Chondrocyte (in vitro differentiated cells): ENCODE measurements at regions not wholly inside any gene's neighbourhood (a gene's known extent, or its start where the extent isn't known, plus 50 kb on each side); places are given as distances from the start of the nearest gene placed in this dataset.
"Not testable (repeated sequence)": the region's sequence is repeated elsewhere in the genome, so short reads cannot be mapped to it uniquely, and the experiment has no call there.

Experiments
- DNase-seq: peaks from one replicate; pipeline ENCODE4 v3.0.0; 2021; ENCODE audit warnings: mixed read lengths, low spot score
- H3K27ac Mint-ChIP-seq: one replicate; pipeline ENCODE4 v1.8.0; 2021; ENCODE audit warnings: mild to moderate bottlenecking, moderate library complexity, mixed read lengths; ENCODE audit not compliant: unreplicated experiment
- H3K27me3 Mint-ChIP-seq: 2 replicates; pipeline ENCODE4 v1.8.0; 2021; ENCODE audit warnings: low read depth, mixed read lengths
- H3K36me3 Mint-ChIP-seq: 2 replicates; pipeline ENCODE4 v1.8.0; 2021; ENCODE audit warnings: low read depth, mixed read lengths
- H3K4me1 Mint-ChIP-seq: 2 replicates; pipeline ENCODE4 v1.8.0; 2021; ENCODE audit warnings: low read depth, mild to moderate bottlenecking, mixed read lengths
- H3K4me3 Mint-ChIP-seq: one replicate; pipeline ENCODE4 v1.8.0; 2021; ENCODE audit warnings: mild to moderate bottlenecking, moderate library complexity, mixed read lengths; ENCODE audit not compliant: unreplicated experiment
- H3K9me3 Mint-ChIP-seq: 2 replicates; pipeline ENCODE4 v1.8.0; 2021; ENCODE audit warnings: low read depth, mixed read lengths
- TF ChIP-seq, protein P1 (sequence below): fragments of 200-600 bp; sonication (generic); IDR thresholded peaks from 2 replicates; pipeline ENCODE4 v1.5.0; 2021; ENCODE audit warnings: antibody characterized with exemption, mild to moderate bottlenecking, moderate library complexity

DNA sequence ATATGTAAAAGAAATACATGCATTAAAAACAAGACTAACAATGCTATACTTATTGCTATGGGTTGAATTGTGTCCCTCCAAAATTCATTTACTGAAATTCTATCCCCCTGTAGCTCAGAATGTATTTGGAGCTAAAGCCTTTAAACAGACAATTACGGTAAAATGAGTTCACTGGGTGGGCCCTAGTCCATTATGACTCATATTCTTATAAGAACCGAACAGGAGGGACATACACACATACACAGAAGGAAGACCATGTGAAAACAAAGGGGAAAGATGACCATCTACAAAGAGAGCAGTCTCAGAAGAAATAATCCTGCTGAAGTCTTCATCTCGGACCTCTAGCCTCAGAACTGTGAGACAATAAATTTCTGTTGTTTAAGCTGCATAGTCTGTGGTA is 77.1 kb upstream of the ANKS1B start:
- TF ChIP-seq, protein P1, sequence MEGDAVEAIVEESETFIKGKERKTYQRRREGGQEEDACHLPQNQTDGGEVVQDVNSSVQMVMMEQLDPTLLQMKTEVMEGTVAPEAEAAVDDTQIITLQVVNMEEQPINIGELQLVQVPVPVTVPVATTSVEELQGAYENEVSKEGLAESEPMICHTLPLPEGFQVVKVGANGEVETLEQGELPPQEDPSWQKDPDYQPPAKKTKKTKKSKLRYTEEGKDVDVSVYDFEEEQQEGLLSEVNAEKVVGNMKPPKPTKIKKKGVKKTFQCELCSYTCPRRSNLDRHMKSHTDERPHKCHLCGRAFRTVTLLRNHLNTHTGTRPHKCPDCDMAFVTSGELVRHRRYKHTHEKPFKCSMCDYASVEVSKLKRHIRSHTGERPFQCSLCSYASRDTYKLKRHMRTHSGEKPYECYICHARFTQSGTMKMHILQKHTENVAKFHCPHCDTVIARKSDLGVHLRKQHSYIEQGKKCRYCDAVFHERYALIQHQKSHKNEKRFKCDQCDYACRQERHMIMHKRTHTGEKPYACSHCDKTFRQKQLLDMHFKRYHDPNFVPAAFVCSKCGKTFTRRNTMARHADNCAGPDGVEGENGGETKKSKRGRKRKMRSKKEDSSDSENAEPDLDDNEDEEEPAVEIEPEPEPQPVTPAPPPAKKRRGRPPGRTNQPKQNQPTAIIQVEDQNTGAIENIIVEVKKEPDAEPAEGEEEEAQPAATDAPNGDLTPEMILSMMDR: no peak
- Mint-ChIP-seq H3K36me3 (peaks cover 24% of the 10 kb centered on the region), H3K27me3 (no peaks in the 10 kb centered on the region), H3K4me3 (no peak overlapping the region), H3K9me3 (peaks cover 14% of the 10 kb centered on the region), H3K4me1 (peaks cover 4% of the 10 kb centered on the region), H3K27ac (no peak overlapping the region)
- no peak for DNase-seq

DNA sequence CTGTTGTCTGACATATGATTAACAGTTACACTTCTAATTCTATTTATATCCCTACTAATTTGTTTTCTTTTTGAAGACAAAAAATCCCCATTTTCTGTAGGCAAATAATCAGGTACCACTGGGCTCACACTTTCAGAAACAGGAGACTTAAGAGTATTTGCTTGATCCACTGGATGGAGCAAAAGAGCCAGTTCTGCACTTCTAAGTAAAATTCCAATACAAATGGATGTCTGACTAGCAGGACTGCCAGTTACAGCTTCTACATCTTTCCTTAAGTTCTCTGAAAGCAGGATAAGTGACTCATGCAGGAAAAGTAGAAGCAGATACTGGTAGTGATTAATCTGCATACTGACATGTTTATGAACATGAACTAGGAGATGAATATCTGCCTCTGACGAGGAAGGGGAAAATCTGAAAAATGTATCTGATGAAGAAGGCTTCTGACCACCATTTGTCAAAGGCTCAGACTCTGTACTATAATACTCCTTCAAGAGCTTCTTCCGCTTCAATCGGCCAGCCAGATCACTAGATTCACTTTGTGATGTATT is 73.8 kb upstream of the ANKS1B start:
- Mint-ChIP-seq H3K36me3 (peaks cover 7% of the 10 kb centered on the region), H3K4me3 (no peak overlapping the region), H3K27me3 (no peaks in the 10 kb centered on the region), H3K9me3 (no peaks in the 10 kb centered on the region), H3K4me1 (peaks cover 4% of the 10 kb centered on the region), H3K27ac (no peak overlapping the region)
- DNase-seq: no peak
- TF ChIP-seq, protein P1: peak; percentile 70

DNA sequence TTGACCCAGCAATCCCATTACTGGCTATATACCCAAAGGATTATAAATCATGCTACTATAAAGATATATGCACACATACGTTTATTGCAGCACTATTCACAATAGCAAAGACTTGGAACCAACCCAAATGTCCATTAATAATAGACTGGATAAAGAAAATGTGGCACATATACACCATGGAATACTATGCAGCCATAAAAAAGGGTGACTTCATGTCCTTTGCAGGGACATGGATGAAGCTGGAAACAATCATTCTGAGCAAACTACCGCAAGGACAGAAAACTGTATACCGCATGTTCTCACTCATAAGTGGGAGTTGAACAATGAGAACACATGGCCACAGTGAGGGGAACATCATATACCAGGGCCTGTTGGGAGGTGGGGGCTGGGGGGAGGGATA is 61.5 kb upstream of the ANKS1B start:
- not testable (repeated sequence) for H3K9me3 Mint-ChIP-seq, H3K4me1 Mint-ChIP-seq, DNase-seq, H3K27ac Mint-ChIP-seq, H3K4me3 Mint-ChIP-seq, H3K27me3 Mint-ChIP-seq, H3K36me3 Mint-ChIP-seq

GRCh38 chr12:100044266-100044665 is 59.5 kb upstream of the ANKS1B start:
- Mint-ChIP-seq H3K4me1 (no peaks in the 10 kb centered on the region), H3K4me3 (no peak overlapping the region), H3K27me3 (no peaks in the 10 kb centered on the region), H3K27ac (no peak overlapping the region), H3K36me3 (peaks cover 16% of the 10 kb centered on the region), H3K9me3 (no peaks in the 10 kb centered on the region)
- DNase-seq: no peak
- TF ChIP-seq, protein P1: no peak

GRCh38 chr12:100043631-100044030 is 58.9 kb upstream of the ANKS1B start:
- no peaks in the 10 kb centered on the region for H3K4me1 Mint-ChIP-seq
- H3K4me3 Mint-ChIP-seq: no peak overlapping the region
- no peak overlapping the region for H3K27ac Mint-ChIP-seq
- no peaks in the 10 kb centered on the region for H3K27me3 Mint-ChIP-seq
- H3K9me3 Mint-ChIP-seq: no peaks in the 10 kb centered on the region
- TF ChIP-seq, protein P1: no peak
- peaks cover 16% of the 10 kb centered on the region for H3K36me3 Mint-ChIP-seq
- DNase-seq: no peak
